IMR-90 (cell line): ENCODE measurements at regions not wholly inside any gene's neighbourhood (a gene's known extent, or its start where the extent isn't known, plus 50 kb on each side); places are given as distances from the start of the nearest gene placed in this dataset.

Experiments
- BHLHE40 ChIP-seq: fragments of 150-350 bp; IDR thresholded peaks from 2 replicates; pipeline ENCODE4 v1.6.1; 2016; ENCODE audit warnings: mild to moderate bottlenecking, low read depth, low read length
- CEBPB ChIP-seq: IDR thresholded peaks from 2 replicates; pipeline ENCODE4 v1.6.1; 2012; ENCODE audit warnings: low read depth, low read length, improper control_type of control experiment
- CHD1 ChIP-seq: IDR thresholded peaks from 2 replicates; pipeline ENCODE4 v1.6.1; 2012; ENCODE audit warnings: low read depth, low read length, improper control_type of control experiment
- FOS ChIP-seq: fragments of 150-350 bp; IDR thresholded peaks from 2 replicates; pipeline ENCODE4 v1.6.1; 2016; ENCODE audit warnings: low read depth, low read length
- MAFK ChIP-seq: IDR thresholded peaks from 2 replicates; pipeline ENCODE4 v1.6.1; 2012; ENCODE audit warnings: low read depth, low read length, improper control_type of control experiment
- MXI1 ChIP-seq: IDR thresholded peaks from 2 replicates; pipeline ENCODE4 v1.6.1; 2012; ENCODE audit warnings: low read depth, mild to moderate bottlenecking, low read length, moderate library complexity, borderline replicate concordance
- POLR2A ChIP-seq: IDR thresholded peaks from 2 replicates; pipeline ENCODE4 v1.6.1; 2012; ENCODE audit warnings: mild to moderate bottlenecking, low read depth, low read length
- RAD21 ChIP-seq: IDR thresholded peaks from 2 replicates; pipeline ENCODE4 v1.6.1; 2012; ENCODE audit warnings: low read length, improper control_type of control experiment
- RCOR1 ChIP-seq: IDR thresholded peaks from 2 replicates; pipeline ENCODE4 v1.6.1; 2012; ENCODE audit warnings: mild to moderate bottlenecking, low read length, improper control_type of control experiment; ENCODE audit not compliant: insufficient replicate concordance
- RFX5 ChIP-seq: IDR thresholded peaks from 2 replicates; pipeline ENCODE4 v1.8.0; 2012; ENCODE audit warnings: low read depth, mild to moderate bottlenecking, low read length, moderate library complexity
- SMC3 ChIP-seq: fragments of 150-350 bp; IDR thresholded peaks from 2 replicates; pipeline ENCODE4 v1.6.1; 2016; ENCODE audit warnings: low read depth, mild to moderate bottlenecking, antibody characterized with exemption, low read length, moderate library complexity
- TF ChIP-seq, protein P1 (sequence below): fragments of 150-350 bp; IDR thresholded peaks from 2 replicates; pipeline ENCODE4 v1.6.1; 2017; ENCODE audit warnings: mild to moderate bottlenecking, antibody characterized with exemption, low read length, low read depth
- TF ChIP-seq, protein P2 (sequence below): conservative IDR thresholded peaks from 2 replicates; pipeline ENCODE4 v1.5.1; 2012; ENCODE audit warnings: mild to moderate bottlenecking, low read depth, low read length, improper control_type of control experiment
- TF ChIP-seq, protein P3 (sequence below): fragments of 150-350 bp; IDR thresholded peaks from 2 replicates; pipeline ENCODE4 v1.6.1; 2016; ENCODE audit warnings: low read depth, mild to moderate bottlenecking, low read length, moderate library complexity, borderline replicate concordance

DNA sequence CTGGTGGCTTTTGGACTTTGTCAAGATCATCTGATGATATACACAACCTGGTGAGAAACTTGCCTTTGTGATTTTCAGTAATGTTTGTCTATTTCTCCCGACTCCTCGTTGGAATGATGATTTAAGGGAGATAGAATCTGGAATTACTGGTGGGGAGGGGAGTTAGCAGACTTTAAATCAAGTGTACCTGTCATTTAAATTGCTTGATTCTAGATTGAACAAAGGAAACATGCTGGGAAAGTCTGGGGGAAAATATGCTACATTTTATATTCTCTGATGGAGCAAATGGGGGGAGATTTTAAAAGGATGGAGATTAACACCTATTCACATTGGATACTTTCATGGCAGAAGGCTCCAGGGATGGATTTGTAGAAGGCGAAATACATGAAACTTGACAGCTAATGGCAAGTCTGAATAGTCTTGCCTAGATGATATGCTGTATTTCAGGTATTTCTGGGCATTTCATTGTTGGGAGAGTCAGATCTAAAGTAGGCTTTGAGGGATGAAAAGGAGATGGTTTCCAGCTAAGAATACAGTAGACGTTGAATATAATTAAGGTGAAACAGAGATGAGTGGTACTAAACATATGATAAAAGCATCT lies 189.1 kb upstream of the PDZRN3 start:
- TF ChIP-seq POLR2A (no peak), CEBPB (no peak), BHLHE40 (no peak), RAD21 (no peak), FOS (no peak), MXI1 (no peak), RFX5 (no peak), SMC3 (no peak), MAFK (no peak), CHD1 (no peak), RCOR1 (no peak)
- TF ChIP-seq, protein P1, sequence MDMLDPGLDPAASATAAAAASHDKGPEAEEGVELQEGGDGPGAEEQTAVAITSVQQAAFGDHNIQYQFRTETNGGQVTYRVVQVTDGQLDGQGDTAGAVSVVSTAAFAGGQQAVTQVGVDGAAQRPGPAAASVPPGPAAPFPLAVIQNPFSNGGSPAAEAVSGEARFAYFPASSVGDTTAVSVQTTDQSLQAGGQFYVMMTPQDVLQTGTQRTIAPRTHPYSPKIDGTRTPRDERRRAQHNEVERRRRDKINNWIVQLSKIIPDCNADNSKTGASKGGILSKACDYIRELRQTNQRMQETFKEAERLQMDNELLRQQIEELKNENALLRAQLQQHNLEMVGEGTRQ = no peak
- TF ChIP-seq, protein P2, sequence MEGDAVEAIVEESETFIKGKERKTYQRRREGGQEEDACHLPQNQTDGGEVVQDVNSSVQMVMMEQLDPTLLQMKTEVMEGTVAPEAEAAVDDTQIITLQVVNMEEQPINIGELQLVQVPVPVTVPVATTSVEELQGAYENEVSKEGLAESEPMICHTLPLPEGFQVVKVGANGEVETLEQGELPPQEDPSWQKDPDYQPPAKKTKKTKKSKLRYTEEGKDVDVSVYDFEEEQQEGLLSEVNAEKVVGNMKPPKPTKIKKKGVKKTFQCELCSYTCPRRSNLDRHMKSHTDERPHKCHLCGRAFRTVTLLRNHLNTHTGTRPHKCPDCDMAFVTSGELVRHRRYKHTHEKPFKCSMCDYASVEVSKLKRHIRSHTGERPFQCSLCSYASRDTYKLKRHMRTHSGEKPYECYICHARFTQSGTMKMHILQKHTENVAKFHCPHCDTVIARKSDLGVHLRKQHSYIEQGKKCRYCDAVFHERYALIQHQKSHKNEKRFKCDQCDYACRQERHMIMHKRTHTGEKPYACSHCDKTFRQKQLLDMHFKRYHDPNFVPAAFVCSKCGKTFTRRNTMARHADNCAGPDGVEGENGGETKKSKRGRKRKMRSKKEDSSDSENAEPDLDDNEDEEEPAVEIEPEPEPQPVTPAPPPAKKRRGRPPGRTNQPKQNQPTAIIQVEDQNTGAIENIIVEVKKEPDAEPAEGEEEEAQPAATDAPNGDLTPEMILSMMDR = no peak
- TF ChIP-seq, protein P3, sequence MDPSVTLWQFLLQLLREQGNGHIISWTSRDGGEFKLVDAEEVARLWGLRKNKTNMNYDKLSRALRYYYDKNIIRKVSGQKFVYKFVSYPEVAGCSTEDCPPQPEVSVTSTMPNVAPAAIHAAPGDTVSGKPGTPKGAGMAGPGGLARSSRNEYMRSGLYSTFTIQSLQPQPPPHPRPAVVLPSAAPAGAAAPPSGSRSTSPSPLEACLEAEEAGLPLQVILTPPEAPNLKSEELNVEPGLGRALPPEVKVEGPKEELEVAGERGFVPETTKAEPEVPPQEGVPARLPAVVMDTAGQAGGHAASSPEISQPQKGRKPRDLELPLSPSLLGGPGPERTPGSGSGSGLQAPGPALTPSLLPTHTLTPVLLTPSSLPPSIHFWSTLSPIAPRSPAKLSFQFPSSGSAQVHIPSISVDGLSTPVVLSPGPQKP = no peak
